Smooth muscle cell (in vitro differentiated cells): ENCODE measurements at regions not wholly inside any gene's neighbourhood (a gene's known extent, or its start where the extent isn't known, plus 50 kb on each side); places are given as distances from the start of the nearest gene placed in this dataset.

Source experiments
- DNase-seq: peaks from one replicate; lab custom pipeline; 2025; ENCODE audit not compliant: unreplicated experiment; lab: John Stamatoyannopoulos, UW
- H2AFZ ChIP-seq: fragments of 200-600 bp; sonication (generic); 2 replicates; pipeline ENCODE4 v1.6.0; 2016; ENCODE audit warnings: antibody characterized with exemption, low read depth, mild to moderate bottlenecking
- H3F3A ChIP-seq: fragments of 200-600 bp; sonication (generic); 2 replicates; pipeline ENCODE4 v1.6.0; 2017; ENCODE audit warnings: antibody characterized with exemption, low read depth
- H3K27ac ChIP-seq: fragments of 200-600 bp; sonication (generic); 2 replicates; pipeline ENCODE4 v1.5.1; 2016; ENCODE audit warnings: low read depth, mild to moderate bottlenecking
- H3K27me3 ChIP-seq: fragments of 200-600 bp; sonication (generic); 2 replicates; pipeline ENCODE4 v1.6.1; 2016; ENCODE audit warnings: low read depth, mild to moderate bottlenecking
- H3K36me3 ChIP-seq: fragments of 200-600 bp; sonication (generic); 2 replicates; pipeline ENCODE4 v1.5.1; 2016; ENCODE audit warnings: low read depth
- H3K4me1 ChIP-seq: fragments of 200-600 bp; sonication (generic); 2 replicates; pipeline ENCODE4 v1.5.1; 2016; ENCODE audit warnings: low read depth
- H3K4me2 ChIP-seq: fragments of 200-600 bp; sonication (generic); 2 replicates; pipeline ENCODE4 v1.6.0; 2016; ENCODE audit warnings: mild to moderate bottlenecking
- H3K4me3 ChIP-seq: fragments of 200-600 bp; sonication (generic); 2 replicates; pipeline ENCODE4 v1.5.1; 2016; ENCODE audit warnings: mild to moderate bottlenecking
- H3K79me2 ChIP-seq: fragments of 200-600 bp; sonication (generic); 2 replicates; pipeline ENCODE4 v1.6.0; 2016; ENCODE audit warnings: low read depth, mild to moderate bottlenecking
- H3K9ac ChIP-seq: fragments of 200-600 bp; sonication (generic); 2 replicates; pipeline ENCODE4 v1.6.0; 2016; ENCODE audit warnings: low read depth
- H3K9me3 ChIP-seq: fragments of 200-600 bp; sonication (generic); replicated peaks from 2 replicates; pipeline ENCODE4 v1.5.1; 2016; ENCODE audit warnings: low read depth
- H4K20me1 ChIP-seq: fragments of 200-600 bp; sonication (generic); 2 replicates; pipeline ENCODE4 v1.6.0; 2016; ENCODE audit warnings: low read depth
- WGBS: methylation state at CpG from one replicate; pipeline ENCODE4 v1.1.7; 2016; ENCODE audit warnings: low lambda C conversion rate; 5-methylcytosine and 5-hydroxymethylcytosine counted together
- TF ChIP-seq, protein P1 (sequence below): fragments of 200-600 bp; sonication (generic); IDR thresholded peaks from 2 replicates; pipeline ENCODE4 v1.5.1; 2017; ENCODE audit warnings: borderline replicate concordance, mild to moderate bottlenecking, antibody characterized with exemption; ENCODE audit not compliant: insufficient read depth, poor library complexity, severe bottlenecking

DNA sequence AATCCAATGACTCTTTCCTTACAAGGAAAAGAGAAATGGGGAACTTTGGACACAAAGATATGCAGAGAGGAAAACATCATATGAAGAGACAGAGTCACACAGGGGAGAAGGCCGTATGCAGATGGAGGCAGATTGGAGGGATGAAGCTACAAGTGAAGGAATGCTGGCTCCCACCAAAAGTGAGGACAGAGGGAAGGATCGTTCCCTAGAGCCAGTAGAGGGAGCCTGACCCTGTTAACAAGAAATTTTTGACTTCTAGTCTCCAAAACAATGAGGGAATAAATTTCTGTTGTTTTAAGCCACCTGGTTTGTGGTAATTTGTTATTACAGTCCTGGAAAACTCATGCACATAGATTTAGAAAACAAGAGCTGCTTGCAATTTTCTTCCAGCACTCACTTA is 169.3 kb downstream of the PMAIP1 start:
- Histone ChIP-seq H2AFZ (no peak overlapping the region), H3K9me3 (no peaks in the 10 kb centered on the region), H3K27ac (no peak overlapping the region), H4K20me1 (no peaks in the 10 kb centered on the region), H3K9ac (no peak overlapping the region), H3K36me3 (no peaks in the 10 kb centered on the region), H3F3A (no peaks in the 10 kb centered on the region), H3K4me1 (peaks cover 5% of the 10 kb centered on the region), H3K4me2 (no peak overlapping the region), H3K79me2 (no peaks in the 10 kb centered on the region), H3K27me3 (no peaks in the 10 kb centered on the region), H3K4me3 (no peak overlapping the region)
- DNase-seq, result no peak
- TF ChIP-seq, protein P1, sequence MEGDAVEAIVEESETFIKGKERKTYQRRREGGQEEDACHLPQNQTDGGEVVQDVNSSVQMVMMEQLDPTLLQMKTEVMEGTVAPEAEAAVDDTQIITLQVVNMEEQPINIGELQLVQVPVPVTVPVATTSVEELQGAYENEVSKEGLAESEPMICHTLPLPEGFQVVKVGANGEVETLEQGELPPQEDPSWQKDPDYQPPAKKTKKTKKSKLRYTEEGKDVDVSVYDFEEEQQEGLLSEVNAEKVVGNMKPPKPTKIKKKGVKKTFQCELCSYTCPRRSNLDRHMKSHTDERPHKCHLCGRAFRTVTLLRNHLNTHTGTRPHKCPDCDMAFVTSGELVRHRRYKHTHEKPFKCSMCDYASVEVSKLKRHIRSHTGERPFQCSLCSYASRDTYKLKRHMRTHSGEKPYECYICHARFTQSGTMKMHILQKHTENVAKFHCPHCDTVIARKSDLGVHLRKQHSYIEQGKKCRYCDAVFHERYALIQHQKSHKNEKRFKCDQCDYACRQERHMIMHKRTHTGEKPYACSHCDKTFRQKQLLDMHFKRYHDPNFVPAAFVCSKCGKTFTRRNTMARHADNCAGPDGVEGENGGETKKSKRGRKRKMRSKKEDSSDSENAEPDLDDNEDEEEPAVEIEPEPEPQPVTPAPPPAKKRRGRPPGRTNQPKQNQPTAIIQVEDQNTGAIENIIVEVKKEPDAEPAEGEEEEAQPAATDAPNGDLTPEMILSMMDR, result no peak
- WGBS, result 84% methylated on average over 2 of the region's 2 CpGs

GRCh38 chr18:60067426-60068210 is 167.8 kb downstream of the PMAIP1 start:
- H3K9ac ChIP-seq, result no peak overlapping the region
- TF ChIP-seq, protein P1, result no peak
- DNase-seq, result no peak
- no peak overlapping the region for H3K4me2 ChIP-seq
- H2AFZ ChIP-seq, result no peak overlapping the region
- H3K27ac ChIP-seq, result no peak overlapping the region
- no peaks in the 10 kb centered on the region for H3K9me3 ChIP-seq
- 68% methylated on average over 8 of the region's 8 CpGs for WGBS
- no peaks in the 10 kb centered on the region for H4K20me1 ChIP-seq
- no peaks in the 10 kb centered on the region for H3K27me3 ChIP-seq
- H3K79me2 ChIP-seq, result no peaks in the 10 kb centered on the region
- H3F3A ChIP-seq, result no peaks in the 10 kb centered on the region
- no peaks in the 10 kb centered on the region for H3K36me3 ChIP-seq
- no peak overlapping the region for H3K4me3 ChIP-seq
- H3K4me1 ChIP-seq, result peaks cover 5% of the 10 kb centered on the region

- H3F3A ChIP-seq, result no peaks in the 10 kb centered on the region
- WGBS, result 55% methylated on average over 8 of the region's 8 CpGs
- DNase-seq, result no peak
- H3K4me2 ChIP-seq, result no peak overlapping the region
- no peak overlapping the region for H3K9ac ChIP-seq
- no peaks in the 10 kb centered on the region for H3K79me2 ChIP-seq
- H4K20me1 ChIP-seq, result no peaks in the 10 kb centered on the region
- H3K4me3 ChIP-seq, result no peak overlapping the region
- H3K36me3 ChIP-seq, result no peaks in the 10 kb centered on the region
- no peak overlapping the region for H3K27ac ChIP-seq
- H2AFZ ChIP-seq, result no peak overlapping the region
- no peaks in the 10 kb centered on the region for H3K9me3 ChIP-seq
- no peaks in the 10 kb centered on the region for H3K27me3 ChIP-seq
- TF ChIP-seq, protein P1, result no peak
- peaks cover 5% of the 10 kb centered on the region for H3K4me1 ChIP-seq
Measured at GRCh38 chr18:60066219-60066975, 166.6 kb downstream of the PMAIP1 start.
